M059J (cell line): ENCODE measurements at regions not wholly inside any gene's neighbourhood (a gene's known extent, or its start where the extent isn't known, plus 50 kb on each side); places are given as distances from the start of the nearest gene placed in this dataset.

Experiments
- DNase-seq: peaks from one replicate; pipeline ENCODE4 v3.0.0-alpha.2; 2012; ENCODE audit warnings: low read depth

GRCh38 chr20:6693178-6693807 lies 74.2 kb upstream of the BMP2 start:
- no peak for DNase-seq

- DNase-seq, result peak; percentile 58
These were observed 74.8 kb upstream of the BMP2 start for GRCh38 chr20:6692566-6693173.

GRCh38 chr20:6691516-6691915 lies 76.0 kb upstream of the BMP2 start:
- no peak for DNase-seq

GRCh38 chr20:6689339-6689973 lies 78.0 kb upstream of the BMP2 start:
- no peak for DNase-seq

GRCh38 chr20:6686171-6686570 lies 81.3 kb upstream of the BMP2 start:
- DNase-seq, result no peak

- DNase-seq, result no peak
These were observed 81.9 kb upstream of the BMP2 start for GRCh38 chr20:6685626-6686025.

- DNase-seq, result peak; percentile 85
These were observed 82.3 kb upstream of the BMP2 start for GRCh38 chr20:6685181-6685582.

GRCh38 chr20:6683021-6683977 lies 84.2 kb upstream of the BMP2 start:
- DNase-seq, result no peak

- no peak for DNase-seq
These were observed 86.6 kb upstream of the BMP2 start for GRCh38 chr20:6680854-6681253.

- no peak for DNase-seq
These were observed 87.0 kb upstream of the BMP2 start for GRCh38 chr20:6680441-6680840.

- no peak for DNase-seq
These were observed 88.4 kb upstream of the BMP2 start for GRCh38 chr20:6679086-6679485.

- DNase-seq, result no peak
These were observed 89.4 kb upstream of the BMP2 start for GRCh38 chr20:6678101-6678500.

GRCh38 chr20:6674831-6675230 lies 92.7 kb upstream of the BMP2 start:
- DNase-seq, result no peak

GRCh38 chr20:6673071-6673470 lies 94.4 kb upstream of the BMP2 start:
- no peak for DNase-seq

- DNase-seq, result no peak
These were observed 95.7 kb upstream of the BMP2 start for GRCh38 chr20:6671829-6672228.

GRCh38 chr20:6668546-6668945 lies 98.9 kb upstream of the BMP2 start:
- DNase-seq, result peak; percentile 51

GRCh38 chr20:6665621-6666355 lies 101.7 kb upstream of the BMP2 start:
- peak; percentile 61 for DNase-seq

- DNase-seq, result peak; percentile 51
These were observed 102.3 kb upstream of the BMP2 start for GRCh38 chr20:6665161-6665560.

- DNase-seq, result no peak
These were observed 102.9 kb upstream of the BMP2 start for GRCh38 chr20:6664574-6664973.

GRCh38 chr20:6663751-6664388 lies 103.6 kb upstream of the BMP2 start:
- peak; percentile 69 for DNase-seq

GRCh38 chr20:6663104-6663503 lies 104.4 kb upstream of the BMP2 start:
- DNase-seq, result peak; percentile 67
